Stomach (tissue), 4 donors: ENCODE measurements at regions not wholly inside any gene's neighbourhood (a gene's known extent, or its start where the extent isn't known, plus 50 kb on each side); places are given as distances from the start of the nearest gene placed in this dataset.

Experiments
- EP300 ChIP-seq: sonication (generic); formaldehyde crosslinking; IDR thresholded peaks from one replicate; pipeline ENCODE4 v1.6.1; 2017; ENCODE audit warnings: antibody characterized with exemption
- POLR2A ChIP-seq, 4 donors: fragments of 450-650 bp; IDR thresholded peaks; one replicate each; pipeline ENCODE4 v1.6.1; 2016; ENCODE audit warnings: antibody characterized with exemption in 4 of 4, control low read depth in 2 of 4, mild to moderate bottlenecking in 1 of 4, moderate library complexity in 1 of 4
- POLR2AphosphoS5 ChIP-seq, 3 donors: sonication (generic); formaldehyde crosslinking; IDR thresholded peaks; one replicate each; pipeline ENCODE4 v1.6.1; 2016; ENCODE audit warnings: antibody characterized with exemption in 3 of 3
- TF ChIP-seq, protein P1 (sequence below), 7 experiments: fragments of 450-650 bp in 4 of 7; fragments of 200-600 bp in 3 of 7; sonication (generic) in 3 of 7; IDR thresholded peaks; one replicate each; pipeline ENCODE4 v1.5.1; 2016 to 2019; ENCODE audit warnings: antibody characterized with exemption in 7 of 7, control low read depth in 2 of 7, mild to moderate bottlenecking in 1 of 7

DNA sequence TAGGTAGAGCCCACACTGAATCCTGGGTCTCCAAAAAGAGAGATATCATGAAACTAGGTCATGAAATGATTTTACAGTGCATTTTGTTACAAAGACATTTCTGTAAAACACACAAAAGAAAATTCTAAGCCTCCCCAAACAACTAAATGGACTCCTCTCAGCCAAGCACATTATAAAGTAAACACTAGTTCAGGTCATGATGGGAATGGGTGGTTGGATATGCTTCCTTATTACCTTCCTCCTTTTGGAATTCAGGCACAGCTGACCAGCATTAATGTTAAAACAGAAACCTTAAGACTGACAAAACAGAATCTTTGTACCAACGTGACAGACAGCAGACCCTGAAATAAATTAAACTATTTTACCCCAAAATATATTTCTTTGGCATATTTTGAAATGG is 87.9 kb upstream of the NPY2R start:
- TF ChIP-seq, protein P1, sequence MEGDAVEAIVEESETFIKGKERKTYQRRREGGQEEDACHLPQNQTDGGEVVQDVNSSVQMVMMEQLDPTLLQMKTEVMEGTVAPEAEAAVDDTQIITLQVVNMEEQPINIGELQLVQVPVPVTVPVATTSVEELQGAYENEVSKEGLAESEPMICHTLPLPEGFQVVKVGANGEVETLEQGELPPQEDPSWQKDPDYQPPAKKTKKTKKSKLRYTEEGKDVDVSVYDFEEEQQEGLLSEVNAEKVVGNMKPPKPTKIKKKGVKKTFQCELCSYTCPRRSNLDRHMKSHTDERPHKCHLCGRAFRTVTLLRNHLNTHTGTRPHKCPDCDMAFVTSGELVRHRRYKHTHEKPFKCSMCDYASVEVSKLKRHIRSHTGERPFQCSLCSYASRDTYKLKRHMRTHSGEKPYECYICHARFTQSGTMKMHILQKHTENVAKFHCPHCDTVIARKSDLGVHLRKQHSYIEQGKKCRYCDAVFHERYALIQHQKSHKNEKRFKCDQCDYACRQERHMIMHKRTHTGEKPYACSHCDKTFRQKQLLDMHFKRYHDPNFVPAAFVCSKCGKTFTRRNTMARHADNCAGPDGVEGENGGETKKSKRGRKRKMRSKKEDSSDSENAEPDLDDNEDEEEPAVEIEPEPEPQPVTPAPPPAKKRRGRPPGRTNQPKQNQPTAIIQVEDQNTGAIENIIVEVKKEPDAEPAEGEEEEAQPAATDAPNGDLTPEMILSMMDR (IDR thresholded peaks at IDR 0.05): no peak
- TF ChIP-seq POLR2AphosphoS5 (IDR thresholded peaks at IDR 0.05) (no peak), POLR2A (IDR thresholded peaks at IDR 0.05) (no peak), EP300 (no peak)
